OCI-LY7 (cell line): ENCODE measurements at regions not wholly inside any gene's neighbourhood (a gene's known extent, or its start where the extent isn't known, plus 50 kb on each side); places are given as distances from the start of the nearest gene placed in this dataset.

Experiments used
- EZH2phosphoT487 ChIP-seq: fragments of 200-600 bp; sonication (generic); IDR thresholded peaks from 2 replicates; pipeline ENCODE4 v1.6.1; 2018; ENCODE audit warnings: low read depth, borderline replicate concordance, mild to moderate bottlenecking, mixed run types, antibody characterized with exemption, low read length, moderate library complexity, mixed read lengths
- TF ChIP-seq, protein P1 (sequence below): fragments of 200-600 bp; sonication (generic); conservative IDR thresholded peaks from 2 replicates; pipeline ENCODE4 v1.5.1; 2014; ENCODE audit warnings: mild to moderate bottlenecking, antibody characterized with exemption, low read length, moderate library complexity, mixed read lengths

DNA sequence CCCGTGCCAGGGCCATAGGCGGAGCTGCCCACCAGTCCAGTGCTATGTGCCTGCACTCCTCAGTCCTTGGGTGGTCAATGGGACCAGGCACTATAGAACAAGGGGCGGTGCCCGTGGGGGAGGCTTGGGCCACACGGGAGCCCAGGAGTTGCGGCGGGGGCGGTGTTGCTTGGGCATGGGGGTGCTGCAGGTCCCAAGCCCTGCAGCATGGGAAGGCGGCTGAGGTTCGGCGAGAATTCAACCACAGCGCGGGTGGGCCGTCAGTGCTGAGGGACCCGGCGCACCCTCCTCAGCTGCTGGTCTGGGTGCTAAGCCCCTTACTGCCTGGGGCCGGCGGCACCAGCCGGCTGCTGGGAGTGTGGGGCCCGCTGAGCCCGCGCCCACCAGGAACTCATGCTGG lies 242.2 kb upstream of the SGCG start:
- TF ChIP-seq, protein P1, sequence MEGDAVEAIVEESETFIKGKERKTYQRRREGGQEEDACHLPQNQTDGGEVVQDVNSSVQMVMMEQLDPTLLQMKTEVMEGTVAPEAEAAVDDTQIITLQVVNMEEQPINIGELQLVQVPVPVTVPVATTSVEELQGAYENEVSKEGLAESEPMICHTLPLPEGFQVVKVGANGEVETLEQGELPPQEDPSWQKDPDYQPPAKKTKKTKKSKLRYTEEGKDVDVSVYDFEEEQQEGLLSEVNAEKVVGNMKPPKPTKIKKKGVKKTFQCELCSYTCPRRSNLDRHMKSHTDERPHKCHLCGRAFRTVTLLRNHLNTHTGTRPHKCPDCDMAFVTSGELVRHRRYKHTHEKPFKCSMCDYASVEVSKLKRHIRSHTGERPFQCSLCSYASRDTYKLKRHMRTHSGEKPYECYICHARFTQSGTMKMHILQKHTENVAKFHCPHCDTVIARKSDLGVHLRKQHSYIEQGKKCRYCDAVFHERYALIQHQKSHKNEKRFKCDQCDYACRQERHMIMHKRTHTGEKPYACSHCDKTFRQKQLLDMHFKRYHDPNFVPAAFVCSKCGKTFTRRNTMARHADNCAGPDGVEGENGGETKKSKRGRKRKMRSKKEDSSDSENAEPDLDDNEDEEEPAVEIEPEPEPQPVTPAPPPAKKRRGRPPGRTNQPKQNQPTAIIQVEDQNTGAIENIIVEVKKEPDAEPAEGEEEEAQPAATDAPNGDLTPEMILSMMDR: no peak
- no peak for TF ChIP-seq EZH2phosphoT487
